ENCODE measurements at regions not wholly inside any gene's neighbourhood (a gene's known extent, or its start where the extent isn't known, plus 50 kb on each side); places are given as distances from the start of the nearest gene placed in this dataset.

- Histone ChIP-seq H3K4me2 (ENCODE audit: low read length) (no peak overlapping the region), H3K79me2 (ENCODE audit: insufficient read depth, low read length) (no peaks in the 10 kb centered on the region), H3K9ac (ENCODE audit: low read length) (no peak overlapping the region), H3K4me1 (ENCODE audit: insufficient read depth, low read length, severe bottlenecking) (no peaks in the 10 kb centered on the region), H2AFZ (ENCODE audit: low read length) (no peak overlapping the region), H3K27ac (ENCODE audit: low read depth, low read length, poor library complexity, severe bottlenecking) (no peak overlapping the region), H3K4me3 (ENCODE audit: low read depth, low read length, poor library complexity, severe bottlenecking) (no peak overlapping the region), H3F3A (ENCODE audit: insufficient read depth, low read length) (no peaks in the 10 kb centered on the region), H3K9me2 (ENCODE audit: low read depth, low read length) (no peaks in the 10 kb centered on the region), H4K20me1 (ENCODE audit: insufficient read depth, low read length) (no peaks in the 10 kb centered on the region), H3K36me3 (ENCODE audit: insufficient read depth, low read length) (no peaks in the 10 kb centered on the region), H3K27me3 (ENCODE audit: insufficient read depth, low read length) (no peaks in the 10 kb centered on the region), H3K9me3 (ENCODE audit: low read length) (no peaks in the 10 kb centered on the region)
- TF ChIP-seq EZH2 (IDR thresholded peaks at IDR 0.05; ENCODE audit: borderline replicate concordance, low read length) = no peak
- no peak for TF ChIP-seq CTCF (IDR thresholded peaks at IDR 0.05; ENCODE audit: low read length)
Observed at GRCh38 chr14:83541147-83541546, 1988.8 kb upstream of the FLRT2 start.

GRCh38 chr14:83548061-83548839 is 1981.7 kb upstream of the FLRT2 start:
- no peaks in the 10 kb centered on the region for H3K79me2 ChIP-seq (ENCODE audit: insufficient read depth, low read length)
- no peak for TF ChIP-seq CTCF (IDR thresholded peaks at IDR 0.05; ENCODE audit: low read length)
- H3K9ac ChIP-seq (ENCODE audit: low read length) = no peak overlapping the region
- H3K4me1 ChIP-seq (ENCODE audit: insufficient read depth, low read length, severe bottlenecking) = no peaks in the 10 kb centered on the region
- H3K27me3 ChIP-seq (ENCODE audit: insufficient read depth, low read length) = no peaks in the 10 kb centered on the region
- no peaks in the 10 kb centered on the region for H3K36me3 ChIP-seq (ENCODE audit: insufficient read depth, low read length)
- H3K9me2 ChIP-seq (ENCODE audit: low read depth, low read length) = no peaks in the 10 kb centered on the region
- no peak overlapping the region for H3K4me2 ChIP-seq (ENCODE audit: low read length)
- no peak overlapping the region for H3K4me3 ChIP-seq (ENCODE audit: low read depth, low read length, poor library complexity, severe bottlenecking)
- no peaks in the 10 kb centered on the region for H3K9me3 ChIP-seq (ENCODE audit: low read length)
- no peak overlapping the region for H2AFZ ChIP-seq (ENCODE audit: low read length)
- no peaks in the 10 kb centered on the region for H3F3A ChIP-seq (ENCODE audit: insufficient read depth, low read length)
- H4K20me1 ChIP-seq (ENCODE audit: insufficient read depth, low read length) = no peaks in the 10 kb centered on the region
- no peak overlapping the region for H3K27ac ChIP-seq (ENCODE audit: low read depth, low read length, poor library complexity, severe bottlenecking)

GRCh38 chr14:83556065-83556464 is 1973.9 kb upstream of the FLRT2 start:
- H4K20me1 ChIP-seq (ENCODE audit: insufficient read depth, low read length) = no peaks in the 10 kb centered on the region
- no peak overlapping the region for H3K4me3 ChIP-seq (ENCODE audit: low read depth, low read length, poor library complexity, severe bottlenecking)
- H3K9me2 ChIP-seq (ENCODE audit: low read depth, low read length) = no peaks in the 10 kb centered on the region
- no peaks in the 10 kb centered on the region for H3K4me1 ChIP-seq (ENCODE audit: insufficient read depth, low read length, severe bottlenecking)
- H3K9me3 ChIP-seq (ENCODE audit: low read length) = no peaks in the 10 kb centered on the region
- H3K79me2 ChIP-seq (ENCODE audit: insufficient read depth, low read length) = no peaks in the 10 kb centered on the region
- no peak overlapping the region for H2AFZ ChIP-seq (ENCODE audit: low read length)
- no peak for TF ChIP-seq EZH2 (IDR thresholded peaks at IDR 0.05; ENCODE audit: borderline replicate concordance, low read length)
- no peak for TF ChIP-seq CTCF (IDR thresholded peaks at IDR 0.05; ENCODE audit: low read length)
- no peaks in the 10 kb centered on the region for H3K27me3 ChIP-seq (ENCODE audit: insufficient read depth, low read length)
- no peaks in the 10 kb centered on the region for H3F3A ChIP-seq (ENCODE audit: insufficient read depth, low read length)
- no peak overlapping the region for H3K4me2 ChIP-seq (ENCODE audit: low read length)
- no peaks in the 10 kb centered on the region for H3K36me3 ChIP-seq (ENCODE audit: insufficient read depth, low read length)
- no peak overlapping the region for H3K9ac ChIP-seq (ENCODE audit: low read length)
- no peak overlapping the region for H3K27ac ChIP-seq (ENCODE audit: low read depth, low read length, poor library complexity, severe bottlenecking)
